Stimulated activated CD4-positive, alpha-beta T cell treated with anti-CD3 and anti-CD28 coated beads, TNF-alpha, amount 100 ng/mL, for 4 hours (primary cell): ENCODE measurements at regions not wholly inside any gene's neighbourhood (a gene's known extent, or its start where the extent isn't known, plus 50 kb on each side); places are given as distances from the start of the nearest gene placed in this dataset.
"Not testable (repeated sequence)": the region's sequence is repeated elsewhere in the genome, so short reads cannot be mapped to it uniquely, and the experiment has no call there.

Experiments
- DNase-seq, 3 experiments: peaks; one replicate each; pipeline ENCODE4 v3.0.0-alpha.2; 2020; ENCODE audit warnings: low read depth in 3 of 3

DNA sequence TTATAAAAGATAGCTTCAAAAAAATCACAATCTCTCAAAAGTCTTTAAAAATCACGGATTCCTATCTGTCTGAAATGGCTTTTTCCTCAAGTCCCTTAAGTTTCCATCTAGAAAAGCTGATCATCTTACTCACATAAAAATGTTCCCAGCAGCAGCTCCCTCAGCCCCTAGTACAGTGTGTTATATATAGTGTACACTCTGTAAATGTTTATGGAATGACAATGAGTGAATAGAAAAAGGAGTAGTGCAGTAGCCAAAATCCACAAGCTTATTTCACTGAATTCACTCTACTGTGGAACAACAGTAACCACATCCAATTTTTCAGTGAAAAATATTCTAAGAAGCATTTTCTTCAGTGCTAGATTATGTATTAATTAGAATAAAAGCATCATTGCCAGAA lies 609.4 kb downstream of the DTWD2 start:
- DNase-seq, result no peak

DNA sequence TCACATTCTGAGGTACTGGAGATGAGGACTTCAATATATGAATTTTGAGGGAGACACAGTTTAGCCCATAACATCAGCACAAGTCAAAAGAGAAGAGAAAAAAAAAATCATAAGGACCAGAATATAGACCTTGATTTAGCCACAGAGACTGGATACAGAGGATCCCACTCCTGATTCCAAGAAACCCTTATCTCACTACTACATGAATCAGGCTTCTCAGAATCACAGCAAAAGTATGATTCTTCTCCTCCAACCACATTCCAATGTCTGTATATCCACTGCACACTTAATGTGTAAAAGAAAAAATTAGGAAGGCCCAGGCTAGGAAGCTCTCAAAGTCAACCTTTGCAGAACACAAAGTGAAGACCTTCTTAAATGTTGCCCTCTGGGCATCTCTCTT lies 610.9 kb downstream of the DTWD2 start:
- DNase-seq, result no peak

DNA sequence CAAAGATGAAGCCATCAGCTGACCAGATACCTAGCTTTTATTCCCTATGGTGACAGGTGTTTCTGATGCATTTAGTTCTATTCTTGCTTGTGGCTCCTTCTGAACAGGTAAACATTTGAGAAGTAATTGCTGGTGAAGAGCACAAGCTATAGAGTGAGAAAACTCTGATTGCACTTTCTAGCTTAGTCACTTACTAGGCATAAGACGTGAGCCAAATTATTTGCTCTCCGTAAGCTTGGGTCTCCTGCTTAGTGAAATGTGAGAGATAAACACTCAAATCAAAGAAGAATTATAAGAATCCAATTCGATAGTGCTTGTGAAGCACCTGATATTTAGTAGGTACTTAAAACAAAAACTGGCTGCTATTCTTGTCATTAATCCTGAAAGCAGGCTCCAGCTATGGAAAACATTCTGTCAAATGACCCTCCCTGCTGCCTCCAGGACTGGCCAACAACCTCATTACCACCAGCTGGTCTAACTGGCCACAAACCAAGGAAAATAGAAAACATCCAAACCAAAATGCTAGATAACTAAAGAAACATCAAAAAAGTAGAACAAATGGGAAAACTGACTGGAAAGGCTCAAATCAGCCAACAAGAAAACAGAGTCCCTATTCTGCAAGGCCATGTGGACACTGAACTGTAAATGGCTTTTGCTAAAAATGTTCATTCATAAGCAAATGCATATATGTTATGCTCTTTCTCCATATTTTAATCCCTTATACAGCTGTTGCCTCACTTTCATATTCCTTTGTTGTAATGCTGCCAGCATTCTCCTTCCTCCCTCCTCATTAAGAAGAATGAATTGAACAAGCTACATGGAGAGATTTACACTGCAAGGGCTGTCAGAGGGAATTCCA lies 616.1 kb downstream of the DTWD2 start:
- DNase-seq, result no peak

DNA sequence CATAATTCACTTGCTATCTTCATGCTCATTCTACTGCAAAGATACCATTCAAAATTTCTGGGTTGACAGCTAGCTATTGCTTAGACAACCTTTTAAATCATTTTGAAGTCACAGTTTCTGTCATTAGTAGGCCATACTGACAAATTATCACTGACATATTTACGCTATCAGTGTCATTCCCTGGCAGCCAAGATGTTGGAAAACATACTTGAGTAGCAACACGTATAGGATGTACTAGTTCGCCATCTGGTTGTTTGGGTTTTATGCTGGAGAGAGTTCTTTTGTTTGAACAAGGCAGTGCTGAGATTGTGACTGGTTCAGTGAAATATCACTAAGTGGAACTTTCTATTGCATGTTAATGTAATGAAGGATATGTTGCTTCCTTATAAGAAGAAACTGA lies 621.9 kb downstream of the DTWD2 start:
- DNase-seq, result no peak

DNA sequence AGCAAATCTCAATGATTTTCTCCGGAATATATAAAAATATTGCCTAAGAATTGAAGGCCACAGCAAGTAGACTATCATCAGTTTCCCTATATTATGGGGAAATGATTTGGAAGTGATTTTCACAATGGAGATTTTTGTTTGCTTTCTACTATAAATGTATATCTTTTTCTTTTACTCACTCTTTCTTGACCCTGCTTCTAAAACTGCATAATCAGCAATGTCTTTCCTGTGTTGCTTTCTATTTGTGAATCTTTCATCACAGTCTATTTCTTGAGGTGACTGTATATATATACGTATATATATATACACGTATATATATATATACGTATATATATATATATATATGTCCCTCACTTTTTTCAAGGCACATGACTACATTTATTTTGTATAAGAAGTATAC lies 622.6 kb downstream of the DTWD2 start:
- no peak for DNase-seq

DNA sequence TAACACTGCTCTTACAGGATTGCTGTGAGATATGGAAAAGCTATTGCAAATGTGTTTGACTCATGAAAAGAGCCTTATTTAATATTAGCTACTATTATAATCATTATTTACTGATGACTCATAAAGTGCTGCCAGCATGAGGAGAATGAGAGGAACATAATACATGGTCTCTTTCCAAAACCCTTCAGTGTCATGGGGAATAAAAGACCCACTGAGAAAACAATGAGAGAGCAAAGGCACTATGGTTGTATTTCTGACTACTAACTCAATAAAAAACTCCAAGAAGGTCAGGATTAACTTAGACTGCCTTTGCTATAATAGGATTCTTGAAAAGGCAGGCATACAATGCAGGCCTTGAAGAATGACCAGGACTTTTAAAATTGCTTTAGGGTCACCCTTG lies 633.5 kb downstream of the DTWD2 start:
- no peak for DNase-seq

DNA sequence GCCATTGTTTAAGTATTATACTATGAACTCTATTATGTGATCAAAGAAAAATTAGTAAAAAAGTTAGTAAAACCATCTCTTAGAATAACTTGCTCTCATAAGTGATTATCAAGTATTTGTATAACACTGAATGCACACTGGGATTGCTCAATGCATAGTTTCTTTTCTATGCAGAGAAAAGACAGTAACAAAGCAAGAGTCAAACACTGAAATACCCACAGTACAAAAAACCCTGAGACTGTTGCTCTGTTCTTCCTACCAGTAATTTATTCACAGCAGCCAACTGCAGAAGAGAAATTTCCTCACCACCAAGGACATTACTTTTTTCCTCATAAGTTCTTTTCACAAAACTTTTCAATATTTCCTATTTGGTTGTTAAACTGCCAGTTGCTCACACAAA lies 634.4 kb downstream of the DTWD2 start:
- no peak for DNase-seq

DNA sequence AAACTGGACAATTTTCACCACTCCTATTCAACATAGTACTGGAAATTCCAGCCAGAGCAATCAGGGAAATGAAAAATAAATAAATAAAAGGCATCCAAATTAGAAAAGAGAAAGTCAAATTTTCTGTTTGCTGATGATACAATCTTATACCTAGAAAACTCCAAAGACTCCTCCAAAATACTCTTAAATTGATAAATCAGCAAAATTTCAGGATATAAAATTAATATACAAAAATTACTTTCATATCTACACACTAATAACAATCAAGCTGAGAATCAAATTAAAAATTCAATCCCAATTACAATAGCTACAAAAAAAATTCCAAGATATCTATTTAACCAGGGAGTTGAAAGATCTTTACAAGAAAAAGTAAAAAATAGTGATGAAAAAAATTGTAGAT lies 651.9 kb downstream of the DTWD2 start:
- DNase-seq, result no peak

DNA sequence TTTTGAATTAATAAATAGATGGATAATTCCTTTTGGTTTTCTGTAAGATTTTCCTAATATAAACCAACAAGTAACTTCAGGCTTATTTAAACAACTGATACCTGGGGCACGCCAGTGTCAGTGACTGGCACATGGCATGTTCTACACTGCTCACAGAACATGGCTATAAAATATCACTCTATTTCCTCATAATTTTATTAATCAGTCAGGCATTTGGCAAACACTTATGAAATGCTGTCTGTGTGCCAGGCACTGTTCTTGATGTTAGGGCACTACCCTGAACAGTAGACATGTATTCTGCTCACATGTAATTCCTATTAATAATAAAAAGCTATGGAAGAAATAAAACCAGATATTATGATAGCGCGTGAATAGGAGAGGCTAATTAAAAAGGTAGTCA lies 661.0 kb downstream of the DTWD2 start:
- DNase-seq, result no peak

DNA sequence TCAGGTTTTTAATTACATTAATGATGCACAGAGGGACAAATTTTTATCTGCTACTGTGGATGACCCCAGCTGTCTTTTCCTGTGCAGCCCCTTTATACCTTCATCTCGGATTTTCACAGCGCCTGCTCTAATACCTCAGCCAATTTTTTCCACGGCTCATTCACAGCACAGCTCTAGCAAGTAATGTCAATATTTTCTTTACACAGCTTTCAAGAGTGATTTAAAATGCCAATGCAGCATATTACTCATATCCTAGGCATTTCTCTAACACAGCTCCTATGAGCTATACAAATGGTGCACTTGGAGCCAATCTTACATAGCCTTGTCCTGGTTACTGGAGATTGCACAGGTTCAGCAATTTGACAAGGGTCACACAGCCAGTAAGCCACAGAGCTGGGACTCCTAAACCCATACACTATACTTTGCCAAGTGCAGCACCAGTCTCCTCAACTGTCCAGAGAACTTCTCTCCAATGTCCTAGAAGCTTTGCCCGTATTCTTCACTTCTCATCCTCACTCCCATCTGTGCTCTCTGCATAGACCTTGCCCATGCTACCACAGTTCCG lies 661.8 kb downstream of the DTWD2 start:
- no peak for DNase-seq

DNA sequence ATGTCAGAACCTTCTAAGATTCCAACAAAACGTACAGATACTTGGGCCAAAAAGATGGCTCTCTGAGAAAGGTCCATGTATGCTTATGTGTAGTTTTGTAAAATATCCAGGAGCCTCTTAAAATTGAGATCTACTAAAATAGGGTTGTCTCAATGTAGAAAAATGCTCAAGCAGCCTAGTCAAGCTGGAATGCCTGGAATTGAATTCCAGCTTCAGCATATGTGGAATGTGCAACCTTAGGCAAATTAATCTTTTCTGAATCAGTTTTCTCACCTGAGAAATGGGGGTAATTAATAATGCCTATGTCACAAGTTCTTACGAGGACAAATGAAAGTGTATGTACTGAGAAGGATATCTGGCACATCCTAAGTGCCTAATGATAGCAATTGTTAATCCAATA lies 662.4 kb downstream of the DTWD2 start:
- DNase-seq, result no peak

DNA sequence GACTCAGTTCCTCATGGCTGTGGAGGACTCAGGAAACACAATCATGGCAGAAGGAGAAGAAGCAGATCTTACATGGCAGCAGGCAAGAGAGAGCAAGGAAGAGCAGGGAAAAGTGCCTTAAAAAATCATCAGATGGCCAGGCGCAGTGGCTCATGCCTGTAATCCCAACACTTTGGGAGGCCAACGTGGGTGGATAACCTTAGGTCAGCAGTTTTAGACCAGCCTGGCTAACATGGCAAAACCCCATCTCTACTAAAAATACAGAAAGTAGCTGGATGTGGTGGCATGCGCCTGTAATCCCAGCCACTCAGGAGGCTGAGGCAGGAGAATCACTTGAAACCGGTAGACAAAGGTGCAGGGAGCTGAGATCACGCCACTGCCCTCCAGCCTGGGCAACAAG lies 664.6 kb downstream of the DTWD2 start:
- DNase-seq, result not testable (repeated sequence)

DNA sequence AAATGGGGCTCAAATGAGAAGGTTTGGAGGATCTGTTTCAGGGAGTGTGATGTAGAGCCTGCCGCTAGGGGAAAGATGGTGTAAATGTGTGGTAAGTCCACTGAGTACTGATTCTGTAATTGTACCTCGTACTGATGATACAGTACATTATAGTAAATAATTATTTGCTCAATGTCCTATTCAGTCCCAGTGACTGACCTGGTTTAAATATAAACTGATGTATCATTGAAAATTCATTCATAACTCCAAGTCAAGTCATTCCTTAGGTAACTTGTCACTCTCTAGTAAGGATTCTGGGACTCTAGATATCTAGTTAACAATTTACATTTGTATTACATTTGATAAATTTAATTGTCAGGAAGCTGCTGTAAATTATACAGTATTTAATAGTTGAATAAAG lies 667.3 kb downstream of the DTWD2 start:
- DNase-seq, result no peak

DNA sequence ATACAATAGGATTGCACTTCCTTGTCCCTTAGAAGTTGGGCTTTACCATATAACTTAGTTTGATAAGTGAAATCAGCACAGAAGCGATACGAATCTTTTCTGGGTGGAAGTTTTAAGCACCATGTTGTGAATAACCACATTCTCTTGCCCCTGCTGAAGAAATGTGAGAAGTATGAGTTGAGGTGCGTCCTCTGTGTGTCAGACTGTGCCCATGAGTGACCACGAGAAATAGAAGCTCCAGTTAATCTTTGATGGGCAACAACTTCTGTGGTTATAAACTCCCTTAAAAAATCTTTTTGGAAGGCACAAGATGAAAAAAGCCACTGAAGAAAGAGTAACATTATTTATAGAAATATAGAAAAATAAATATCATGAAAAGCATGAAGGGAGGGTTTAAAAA lies 668.2 kb downstream of the DTWD2 start:
- no peak for DNase-seq

DNA sequence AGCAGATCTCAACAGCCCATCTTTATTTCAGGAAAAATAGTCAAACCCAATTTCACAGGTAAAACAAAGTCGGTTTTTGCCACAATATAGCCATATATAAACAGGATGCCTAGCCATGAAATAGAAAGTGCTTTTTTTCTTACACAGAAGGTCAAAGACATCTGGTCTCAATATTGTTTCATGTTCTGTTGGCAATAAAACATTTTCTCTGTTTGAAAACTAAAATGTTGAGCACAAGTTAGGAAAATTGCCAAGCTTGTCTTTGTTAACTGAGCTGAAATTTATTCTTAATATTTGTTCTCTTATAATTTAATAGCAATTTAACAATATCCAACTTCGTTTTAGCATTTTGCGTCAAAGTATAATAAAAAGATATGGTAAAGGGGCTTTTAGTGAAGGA lies 673.4 kb downstream of the DTWD2 start:
- DNase-seq, result no peak

DNA sequence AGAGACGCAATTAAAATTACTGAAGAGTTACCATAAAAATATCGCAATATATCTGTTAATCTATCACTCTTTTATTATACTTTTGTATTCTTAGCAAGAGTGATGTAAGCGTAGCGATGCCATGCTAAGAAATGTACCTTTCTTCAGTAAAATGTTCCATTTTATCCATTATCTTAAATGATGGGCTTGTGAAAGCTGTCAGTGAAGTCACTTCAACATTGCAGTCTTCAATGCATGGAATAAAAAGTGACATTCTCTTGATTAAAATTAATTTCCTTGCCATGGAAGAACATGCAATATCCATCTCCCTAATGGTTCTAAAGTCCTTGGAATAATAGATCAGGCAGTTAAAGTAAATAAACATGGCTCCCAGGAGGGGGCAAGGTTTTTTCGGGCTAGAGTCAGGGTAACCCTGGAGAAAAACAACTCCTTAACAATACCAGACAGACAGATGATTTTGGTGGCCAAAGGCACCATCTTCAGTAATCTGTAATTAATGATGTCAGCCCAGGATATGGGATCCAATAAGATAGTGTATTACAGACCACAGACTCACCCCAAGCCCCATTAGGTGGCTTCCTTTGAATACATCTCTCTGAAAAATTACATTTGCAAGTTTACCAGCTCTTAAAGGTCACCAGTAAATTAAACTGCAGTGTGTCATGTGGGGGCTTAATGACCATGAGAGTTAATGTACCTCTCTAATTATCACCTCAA lies 677.1 kb downstream of the DTWD2 start:
- DNase-seq, result no peak

DNA sequence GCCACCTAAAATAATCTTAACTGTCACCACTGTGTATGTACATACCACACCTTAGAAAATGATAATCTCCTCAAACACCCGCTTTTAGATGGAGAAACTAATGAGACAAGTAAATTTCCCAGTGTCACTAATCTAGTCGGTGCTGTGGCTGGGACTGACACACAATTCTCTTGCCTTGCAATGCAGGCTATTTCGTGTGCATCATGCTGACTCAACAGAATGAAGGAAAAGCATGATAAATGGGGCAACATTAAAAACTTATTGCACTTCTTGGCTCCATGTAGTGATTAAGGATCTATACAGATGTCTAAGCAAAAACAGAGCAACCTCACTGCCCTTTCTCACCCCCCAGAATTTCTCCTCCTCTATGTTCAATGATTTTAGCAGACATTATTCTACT lies 677.9 kb downstream of the DTWD2 start:
- DNase-seq, result no peak

DNA sequence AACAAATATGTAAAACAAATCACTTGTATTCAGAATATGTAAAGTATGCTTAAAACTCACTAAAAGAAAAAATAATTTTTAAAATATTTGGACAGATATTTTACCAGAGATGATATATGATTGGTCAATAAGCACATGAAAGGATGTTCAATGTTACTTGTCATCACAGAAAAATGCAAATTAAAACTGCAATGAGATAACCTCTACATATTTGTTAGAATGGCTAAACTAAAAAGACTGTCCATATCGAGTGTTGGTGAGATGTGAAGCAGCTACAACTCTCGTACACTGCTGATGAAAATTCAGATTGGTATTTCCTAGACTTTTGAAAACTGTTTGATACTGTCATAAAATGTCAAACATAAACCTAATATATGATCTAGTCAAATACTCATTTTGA lies 685.1 kb downstream of the DTWD2 start:
- DNase-seq, result no peak

DNA sequence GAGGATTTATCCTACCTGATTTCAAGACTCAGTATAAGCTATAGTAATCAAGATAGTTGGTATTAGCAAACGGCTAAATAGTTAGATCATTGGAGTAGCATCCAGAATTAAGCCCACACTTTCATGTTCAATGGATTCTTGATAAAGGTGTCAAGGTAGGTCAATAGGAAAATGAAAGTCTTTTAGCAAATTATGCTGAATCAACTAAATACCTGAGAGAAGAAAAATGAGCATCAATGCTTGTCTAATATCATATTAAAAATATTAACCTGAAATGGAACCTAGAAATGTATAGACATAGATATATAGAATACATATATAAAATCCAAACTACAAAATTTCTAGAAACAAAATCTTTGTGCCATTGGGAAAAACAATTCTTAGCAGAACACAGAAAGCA lies 685.6 kb downstream of the DTWD2 start:
- DNase-seq, result no peak

DNA sequence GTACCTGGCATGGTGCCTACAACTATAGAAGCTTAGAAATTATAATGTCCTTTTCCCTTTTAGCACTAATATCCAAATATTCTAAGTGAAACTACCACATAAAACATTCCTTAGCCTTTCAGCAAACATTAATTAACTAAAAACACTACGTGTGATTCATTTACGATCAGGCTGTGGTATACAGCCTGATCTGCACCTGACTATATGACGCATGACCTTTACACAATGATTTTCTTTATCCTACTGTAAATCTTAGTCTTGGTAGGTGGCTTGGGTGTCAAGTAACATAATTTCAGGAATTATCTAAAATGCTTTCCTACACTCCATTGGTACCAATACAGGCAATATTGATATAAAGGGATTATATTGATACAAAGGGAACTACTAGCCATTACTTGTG lies 686.7 kb downstream of the DTWD2 start:
- DNase-seq, result no peak

DNA sequence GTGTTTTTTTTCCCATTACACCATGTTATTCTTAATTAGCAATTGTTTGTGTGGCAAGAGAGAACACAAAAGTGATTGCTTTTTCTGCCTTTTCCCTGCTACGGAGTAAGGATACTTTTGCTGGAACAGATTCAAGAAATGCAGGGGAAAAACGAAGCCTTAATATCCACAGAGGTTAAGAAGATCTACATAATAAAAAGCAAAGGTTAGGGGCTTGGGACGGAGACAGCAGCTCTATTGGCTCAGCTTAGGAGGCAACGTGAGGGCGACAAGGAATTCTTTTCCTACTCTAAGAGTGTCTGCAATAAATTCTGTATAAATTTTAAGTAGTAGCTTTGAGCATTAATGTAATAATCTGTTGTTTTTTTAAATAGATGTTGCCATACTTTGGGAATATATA lies 693.3 kb downstream of the DTWD2 start:
- no peak for DNase-seq

DNA sequence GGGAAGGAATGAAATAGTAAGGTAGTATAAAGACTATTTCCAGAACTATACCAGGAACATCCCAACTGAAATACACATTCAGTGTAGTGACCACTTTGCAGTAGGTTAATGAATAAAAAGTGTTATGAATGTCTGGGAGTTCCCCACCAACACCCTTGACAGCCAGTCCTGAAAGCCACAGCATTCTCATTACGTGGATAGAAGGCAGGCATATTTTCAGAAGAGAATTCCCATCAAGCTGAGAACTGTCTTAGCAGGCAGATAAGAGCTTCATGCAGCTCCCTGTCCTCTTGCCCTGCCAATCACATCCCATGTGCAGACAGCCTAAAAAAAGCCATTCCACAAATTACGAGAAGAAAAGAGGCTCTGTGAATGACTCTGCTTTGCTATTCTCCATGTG lies 695.0 kb downstream of the DTWD2 start:
- no peak for DNase-seq

DNA sequence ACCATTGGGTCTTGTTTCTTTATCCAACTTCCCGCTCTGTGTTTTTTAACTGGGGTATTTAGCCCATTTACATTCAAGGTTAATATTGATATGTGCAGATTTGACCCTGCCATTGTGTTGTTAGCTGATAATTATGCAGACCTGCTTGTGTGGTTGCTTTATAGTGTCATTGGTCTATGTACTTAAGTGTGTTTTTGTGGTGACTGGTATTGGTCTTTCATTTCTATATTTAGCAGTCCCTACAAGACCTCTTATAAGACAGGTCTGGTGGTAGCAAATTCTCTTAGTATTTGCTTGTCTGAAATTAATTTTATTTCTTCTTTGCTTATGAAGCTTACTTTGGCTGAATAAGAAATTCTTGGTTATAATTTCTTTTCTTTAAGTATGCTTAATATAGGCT lies 698.1 kb downstream of the DTWD2 start:
- DNase-seq, result no peak
